HCT116 (cell line): ENCODE measurements at regions not wholly inside any gene's neighbourhood (a gene's known extent, or its start where the extent isn't known, plus 50 kb on each side); places are given as distances from the start of the nearest gene placed in this dataset.

Experiments used
- ATAC-seq: fragments of 200-7000 bp; cut with Tn5 transposase; 2 replicates; pipeline ENCODE4 v1.9.1; 2020; ENCODE audit warnings: mild to moderate bottlenecking, moderate library complexity
- BruUV-seq: library from RNA; stranded (reverse); fragments of 400-500 nt; replicated peaks from 2 replicates; lab custom pipeline; 2021; lab: Mats Ljungman, UMichigan
- CTCF ChIA-PET: fragments of 300-600 bp; sonication (Branson Sonifier 250); formaldehyde crosslinking; loops from one replicate; lab custom pipeline; 2021; ENCODE audit warnings: antibody characterized with exemption; lab: Charles Lee
- POLR2A ChIA-PET: fragments of 300-600, 350-600 bp; sonication (Branson Sonifier 250); formaldehyde crosslinking; loops from one replicate; lab custom pipeline; 2021; ENCODE audit warnings: antibody characterized with exemption; lab: Charles Lee
- RAD21 ChIA-PET, 2 experiments: fragments of 300-600 bp; sonication (Branson Sonifier 250); formaldehyde crosslinking; loops; one replicate each; lab custom pipeline; 2023; ENCODE audit warnings: low total read pairs in 2 of 2; ENCODE audit not compliant: uncharacterized antibody in 2 of 2, unreplicated experiment in 2 of 2, low non-redundant PET in 1 of 2; lab: Charles Lee
- DNase-seq: peaks from one replicate; pipeline ENCODE4 v3.0.0-alpha.2; 2010; ENCODE audit warnings: low read depth, low spot score
- H2AFZ ChIP-seq: fragments of 200-600 bp; shearing (Covaris generic), sonication (generic); 2 replicates; pipeline ENCODE4 v1.6.1; 2017; ENCODE audit warnings: low read depth, mixed run types, mixed read lengths, antibody characterized with exemption, low read length; ENCODE audit not compliant: poor library complexity, severe bottlenecking
- H3K27ac ChIP-seq: 2 replicates; pipeline ENCODE4 v1.5.1; 2012; ENCODE audit warnings: low read depth, low read length
- H3K27me3 ChIP-seq: fragments of 200-600 bp; sonication (generic); 2 replicates; pipeline ENCODE4 v1.6.1; 2016; ENCODE audit warnings: mixed run types, low read length, mixed read lengths; ENCODE audit not compliant: insufficient read depth
- H3K36me3 ChIP-seq, 2 experiments: fragments of 200-500 bp in 1 of 2; fragments of 200-600 bp in 1 of 2; sonication (Bioruptor generic) in 1 of 2; sonication (generic) in 1 of 2; 2 replicates each; pipeline versions ENCODE4 v1.5.1 to v1.6.1; 2014 to 2016; ENCODE audit warnings: low read length in 2 of 2, inconsistent platforms in 1 of 2, mixed read lengths in 1 of 2, mixed run types in 1 of 2; ENCODE audit not compliant: insufficient read depth in 2 of 2, control insufficient read depth in 1 of 2
- H3K4me1 ChIP-seq, 2 experiments: fragments of 200-600 bp in 1 of 2; sonication (generic) in 1 of 2; 2 replicates each; pipeline versions ENCODE4 v1.5.1 to v1.6.1; 2012 to 2017; ENCODE audit warnings: low read length in 2 of 2, inconsistent platforms in 1 of 2, mild to moderate bottlenecking in 1 of 2, mixed read lengths in 1 of 2, mixed run types in 1 of 2, moderate library complexity in 1 of 2; ENCODE audit not compliant: insufficient read depth in 2 of 2, control insufficient read depth in 1 of 2
- H3K4me2 ChIP-seq: fragments of 200-600 bp; sonication (generic); 2 replicates; pipeline ENCODE4 v1.6.1; 2017; ENCODE audit warnings: mixed run types, low read length, mixed read lengths
- H3K4me3 ChIP-seq, 2 experiments: fragments of 200-600 bp in 1 of 2; sonication (generic) in 1 of 2; replicated peaks in 1 of 2; 2 replicates each; pipeline ENCODE4 v1.5.1; 2011 to 2016; ENCODE audit warnings: low read length in 2 of 2, control low read depth in 1 of 2, low read depth in 1 of 2, mild to moderate bottlenecking in 1 of 2, mixed read lengths in 1 of 2, mixed run types in 1 of 2
- H3K79me2 ChIP-seq: fragments of 200-600 bp; sonication (generic); 2 replicates; pipeline ENCODE4 v1.6.1; 2017; ENCODE audit warnings: mild to moderate bottlenecking, mixed run types, low read length, moderate library complexity, mixed read lengths; ENCODE audit not compliant: insufficient read depth
- H3K9ac ChIP-seq: fragments of 200-600 bp; sonication (generic); 2 replicates; pipeline ENCODE4 v1.6.1; 2016; ENCODE audit warnings: low read length, mixed read lengths
- H3K9me2 ChIP-seq: fragments of 200-600 bp; sonication (generic), shearing (Covaris generic); 2 replicates; pipeline ENCODE4 v1.6.1; 2017; ENCODE audit warnings: mixed run types, mild to moderate bottlenecking, moderate library complexity; ENCODE audit not compliant: insufficient read depth
- H3K9me3 ChIP-seq, 2 experiments: fragments of 200-500 bp in 1 of 2; fragments of 200-600 bp in 1 of 2; sonication (Bioruptor generic) in 1 of 2; sonication (generic) in 1 of 2; 2 replicates each; pipeline ENCODE4 v1.6.1; 2014 to 2017; ENCODE audit warnings: low read length in 2 of 2, mixed read lengths in 2 of 2, inconsistent platforms in 1 of 2, low read depth in 1 of 2, mild to moderate bottlenecking in 1 of 2, mixed run types in 1 of 2, moderate library complexity in 1 of 2; ENCODE audit not compliant: control insufficient read depth in 1 of 2, insufficient read depth in 1 of 2
- H4K20me1 ChIP-seq: fragments of 200-600 bp; sonication (generic), shearing (Covaris generic); 2 replicates; pipeline ENCODE4 v1.6.1; 2017; ENCODE audit warnings: mixed run types, mild to moderate bottlenecking, moderate library complexity; ENCODE audit not compliant: insufficient read depth
- CBX3 ChIP-seq: IDR thresholded peaks from 2 replicates; pipeline ENCODE4 v1.6.1; 2012; ENCODE audit warnings: low read depth
- CEBPB ChIP-seq: IDR thresholded peaks from 2 replicates; pipeline ENCODE4 v1.6.1; 2012; ENCODE audit warnings: low read depth
- ELF1 ChIP-seq: IDR thresholded peaks from 2 replicates; pipeline ENCODE4 v1.6.1; 2012; ENCODE audit warnings: low read depth, borderline replicate concordance
- EZH2 ChIP-seq: fragments of 200-600 bp; sonication (generic); IDR thresholded peaks from 2 replicates; pipeline ENCODE4 v1.6.1; 2017; ENCODE audit warnings: antibody characterized with exemption, mixed run types
- EZH2phosphoT487 ChIP-seq: fragments of 200-600 bp; IDR thresholded peaks from 2 replicates; pipeline ENCODE4 v1.6.1; 2018; ENCODE audit warnings: antibody characterized with exemption, borderline replicate concordance
- POLR2AphosphoS5 ChIP-seq: IDR thresholded peaks from 2 replicates; pipeline ENCODE4 v1.6.1; 2011; ENCODE audit warnings: mild to moderate bottlenecking, low read depth, low read length, moderate library complexity
- RAD21 ChIP-seq: IDR thresholded peaks from 2 replicates; pipeline ENCODE4 v1.6.1; 2012; ENCODE audit warnings: low read depth, mild to moderate bottlenecking
- YY1 ChIP-seq: IDR thresholded peaks from 2 replicates; pipeline ENCODE4 v1.6.1; 2011; ENCODE audit warnings: low read length, low read depth, moderate library complexity, mild to moderate bottlenecking; ENCODE audit not compliant: insufficient replicate concordance; ENCODE audit errors: extremely low read depth
- ZFX ChIP-seq: fragments of 450-650 bp; IDR thresholded peaks from 2 replicates; pipeline ENCODE4 v1.6.1; 2017
- intact Hi-C: fragments of 100-400 bp; cut with micrococcal nuclease; formaldehyde crosslinking; loops from 2 replicates; pipeline ENCODE4 v1.10.0; 2022
- TF ChIP-seq, protein P1 (sequence below): IDR thresholded peaks from 2 replicates; pipeline ENCODE4 v1.6.1; 2012; ENCODE audit warnings: low read depth
- TF ChIP-seq, protein P2 (sequence below): IDR thresholded peaks from 2 replicates; pipeline ENCODE4 v1.6.1; 2012

- H2AFZ ChIP-seq, result no peak overlapping the region
- no TSS peak for BruUV-seq
Measured at GRCh38 chr21:38992737-38993136, 187.0 kb downstream of the ETS2 start.

More at GRCh38 chr21:38992737-38993136, 187.0 kb downstream of the ETS2 start:
- DNase-seq (no peak), ATAC-seq (no peak)
- Histone ChIP-seq H3K27me3 (no peaks in the 10 kb centered on the region), H4K20me1 (no peaks in the 10 kb centered on the region), H3K4me1 (peaks cover 8 to 9% of the 10 kb centered on the region in 2 experiments; a peak in 3 of 4 replicates), H3K27ac (no peak overlapping the region), H3K4me2 (no peak overlapping the region), H3K79me2 (no peaks in the 10 kb centered on the region), H3K9me3 (no peaks in the 10 kb centered on the region), H3K36me3 (no peaks in the 10 kb centered on the region), H3K4me3 (no peak overlapping the region), H3K9ac (no peak overlapping the region), H3K9me2 (no peaks in the 10 kb centered on the region)
- ChIA-PET RAD21 (no interaction called here), POLR2A (no interaction called here), CTCF (no interaction called here)
- intact Hi-C loops, result no loop called here
- TF ChIP-seq ZFX (no peak), YY1 (no peak), RAD21 (no peak), POLR2AphosphoS5 (no peak), CEBPB (no peak), CBX3 (no peak), EZH2phosphoT487 (no peak), ELF1 (no peak), EZH2 (no peak)
- TF ChIP-seq, protein P1, sequence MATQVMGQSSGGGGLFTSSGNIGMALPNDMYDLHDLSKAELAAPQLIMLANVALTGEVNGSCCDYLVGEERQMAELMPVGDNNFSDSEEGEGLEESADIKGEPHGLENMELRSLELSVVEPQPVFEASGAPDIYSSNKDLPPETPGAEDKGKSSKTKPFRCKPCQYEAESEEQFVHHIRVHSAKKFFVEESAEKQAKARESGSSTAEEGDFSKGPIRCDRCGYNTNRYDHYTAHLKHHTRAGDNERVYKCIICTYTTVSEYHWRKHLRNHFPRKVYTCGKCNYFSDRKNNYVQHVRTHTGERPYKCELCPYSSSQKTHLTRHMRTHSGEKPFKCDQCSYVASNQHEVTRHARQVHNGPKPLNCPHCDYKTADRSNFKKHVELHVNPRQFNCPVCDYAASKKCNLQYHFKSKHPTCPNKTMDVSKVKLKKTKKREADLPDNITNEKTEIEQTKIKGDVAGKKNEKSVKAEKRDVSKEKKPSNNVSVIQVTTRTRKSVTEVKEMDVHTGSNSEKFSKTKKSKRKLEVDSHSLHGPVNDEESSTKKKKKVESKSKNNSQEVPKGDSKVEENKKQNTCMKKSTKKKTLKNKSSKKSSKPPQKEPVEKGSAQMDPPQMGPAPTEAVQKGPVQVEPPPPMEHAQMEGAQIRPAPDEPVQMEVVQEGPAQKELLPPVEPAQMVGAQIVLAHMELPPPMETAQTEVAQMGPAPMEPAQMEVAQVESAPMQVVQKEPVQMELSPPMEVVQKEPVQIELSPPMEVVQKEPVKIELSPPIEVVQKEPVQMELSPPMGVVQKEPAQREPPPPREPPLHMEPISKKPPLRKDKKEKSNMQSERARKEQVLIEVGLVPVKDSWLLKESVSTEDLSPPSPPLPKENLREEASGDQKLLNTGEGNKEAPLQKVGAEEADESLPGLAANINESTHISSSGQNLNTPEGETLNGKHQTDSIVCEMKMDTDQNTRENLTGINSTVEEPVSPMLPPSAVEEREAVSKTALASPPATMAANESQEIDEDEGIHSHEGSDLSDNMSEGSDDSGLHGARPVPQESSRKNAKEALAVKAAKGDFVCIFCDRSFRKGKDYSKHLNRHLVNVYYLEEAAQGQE, result no peak
- TF ChIP-seq, protein P2, sequence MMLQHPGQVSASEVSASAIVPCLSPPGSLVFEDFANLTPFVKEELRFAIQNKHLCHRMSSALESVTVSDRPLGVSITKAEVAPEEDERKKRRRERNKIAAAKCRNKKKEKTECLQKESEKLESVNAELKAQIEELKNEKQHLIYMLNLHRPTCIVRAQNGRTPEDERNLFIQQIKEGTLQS, result no peak
